SK-N-SH (cell line): ENCODE measurements at regions not wholly inside any gene's neighbourhood (a gene's known extent, or its start where the extent isn't known, plus 50 kb on each side); places are given as distances from the start of the nearest gene placed in this dataset.

Experiments used
- CTCF ChIA-PET: fragments of 300-600, 350-600 bp; formaldehyde crosslinking; extraction: SDS; loops from one replicate; lab custom pipeline; 2021; lab: Yijun Ruan, JAX
- POLR2A ChIA-PET: fragments of 350-600 bp; sonication (Branson Sonifier 250); formaldehyde crosslinking; extraction: SDS; loops from one replicate; lab custom pipeline; 2020; ENCODE audit warnings: antibody characterized with exemption, inconsistent platforms; lab: Yijun Ruan, JAX
- DNase-seq: peaks from one replicate; pipeline ENCODE4 v3.0.0; 2012
- H2AFZ ChIP-seq: fragments of 200-600 bp; sonication (generic); 2 replicates; pipeline ENCODE4 v1.8.1; 2016; ENCODE audit warnings: antibody characterized with exemption, mild to moderate bottlenecking, low read depth
- H3F3A ChIP-seq: fragments of 200-600 bp; sonication (generic); replicated peaks from 2 replicates; pipeline ENCODE3; 2016; ENCODE audit warnings: antibody characterized with exemption, mild to moderate bottlenecking; ENCODE audit not compliant: insufficient read depth
- H3K27ac ChIP-seq, 2 experiments: fragments of 200-500 bp in 1 of 2; fragments of 200-600 bp in 1 of 2; sonication (Bioruptor generic) in 1 of 2; sonication (generic), shearing (Covaris generic) in 1 of 2; 2 replicates each; pipeline versions ENCODE4 v1.5.1 to v1.6.1; 2014 to 2016; ENCODE audit warnings: low read depth in 2 of 2, inconsistent platforms in 1 of 2, low read length in 1 of 2, mild to moderate bottlenecking in 1 of 2, mixed read lengths in 1 of 2
- H3K27me3 ChIP-seq: fragments of 200-600 bp; sonication (generic), shearing (Covaris generic); 2 replicates; pipeline ENCODE4 v1.6.1; 2016; ENCODE audit warnings: mixed run types; ENCODE audit not compliant: insufficient read depth
- H3K36me3 ChIP-seq, 2 experiments: fragments of 200-500 bp in 1 of 2; fragments of 200-600 bp in 1 of 2; sonication (Bioruptor generic) in 1 of 2; sonication (generic) in 1 of 2; replicated peaks in 1 of 2; 2 replicates each; pipeline versions ENCODE3 to v1.5.1; 2014 to 2016; ENCODE audit warnings: low read length in 1 of 2, mild to moderate bottlenecking in 1 of 2; ENCODE audit not compliant: insufficient read depth in 2 of 2, control insufficient read depth in 1 of 2
- H3K4me1 ChIP-seq, 2 experiments: fragments of 200-500 bp in 1 of 2; fragments of 200-600 bp in 1 of 2; sonication (Bioruptor generic) in 1 of 2; sonication (generic), shearing (Covaris generic) in 1 of 2; 2 replicates each; pipeline versions ENCODE4 v1.5.1 to v1.6.1; 2014 to 2016; ENCODE audit warnings: low read depth in 1 of 2, low read length in 1 of 2, mixed run types in 1 of 2; ENCODE audit not compliant: insufficient read depth in 2 of 2, control insufficient read depth in 1 of 2
- H3K4me2 ChIP-seq: fragments of 200-600 bp; sonication (generic), shearing (Covaris generic); 2 replicates; pipeline ENCODE4 v1.6.1; 2017; ENCODE audit warnings: mixed run types
- H3K4me3 ChIP-seq, 2 experiments: fragments of 200-500 bp in 1 of 2; fragments of 200-600 bp in 1 of 2; sonication (Bioruptor generic) in 1 of 2; sonication (generic), shearing (Covaris generic) in 1 of 2; 2 replicates each; pipeline versions ENCODE4 v1.5.1 to v1.8.1; 2014 to 2016; ENCODE audit warnings: low read depth in 2 of 2, inconsistent platforms in 1 of 2, low read length in 1 of 2, mild to moderate bottlenecking in 1 of 2, mixed read lengths in 1 of 2, moderate library complexity in 1 of 2
- H3K79me2 ChIP-seq: fragments of 200-600 bp; sonication (generic); 2 replicates; pipeline ENCODE4 v1.8.1; 2017; ENCODE audit warnings: mild to moderate bottlenecking; ENCODE audit not compliant: insufficient read depth
- H3K9ac ChIP-seq: fragments of 200-600 bp; sonication (generic); 2 replicates; pipeline ENCODE4 v1.6.1; 2017; ENCODE audit warnings: mixed run types
- H3K9me2 ChIP-seq: fragments of 200-600 bp; sonication (generic); 2 replicates; pipeline ENCODE4 v1.6.1; 2017; ENCODE audit warnings: mixed run types
- H3K9me3 ChIP-seq: fragments of 200-600 bp; sonication (generic); 2 replicates; pipeline ENCODE4 v1.6.1; 2017; ENCODE audit warnings: mixed run types, mild to moderate bottlenecking, moderate library complexity
- H4K20me1 ChIP-seq: fragments of 200-600 bp; sonication (generic); 2 replicates; pipeline ENCODE4 v1.6.1; 2017; ENCODE audit warnings: mild to moderate bottlenecking, mixed run types; ENCODE audit not compliant: insufficient read depth
- CHD2 ChIP-seq: fragments of 150-350 bp; IDR thresholded peaks from 2 replicates; pipeline ENCODE4 v1.6.1; 2018; ENCODE audit warnings: low read length; ENCODE audit not compliant: partially characterized antibody
- CTCF ChIP-seq: fragments of 200-600 bp; sonication (generic); IDR thresholded peaks from 2 replicates; pipeline ENCODE4 v1.6.1; 2017; ENCODE audit warnings: antibody characterized with exemption, mild to moderate bottlenecking, moderate library complexity
- EP300 ChIP-seq, 2 experiments: IDR thresholded peaks; 2 replicates each; pipeline versions ENCODE4 v1.4.0 to v1.6.1; 2012; ENCODE audit warnings: borderline replicate concordance in 1 of 2, low read depth in 1 of 2, low read length in 1 of 2
- EZH2phosphoT487 ChIP-seq: fragments of 200-600 bp; sonication (generic); IDR thresholded peaks from 2 replicates; pipeline ENCODE4 v1.6.1; 2017; ENCODE audit warnings: low read depth, mixed run types, mild to moderate bottlenecking, antibody characterized with exemption, moderate library complexity, borderline replicate concordance
- FOSL2 ChIP-seq: IDR thresholded peaks from 2 replicates; pipeline ENCODE4 v1.4.0; 2012; ENCODE audit warnings: low read depth, mild to moderate bottlenecking, moderate library complexity, borderline replicate concordance
- FOXJ3 ChIP-seq: sonication (generic); formaldehyde crosslinking; IDR thresholded peaks from 2 replicates; pipeline ENCODE4 v1.5.1; 2020; ENCODE audit warnings: mild to moderate bottlenecking, missing genetic modification reagents
- FOXM1 ChIP-seq: IDR thresholded peaks from 2 replicates; pipeline ENCODE4 v1.4.0; 2012; ENCODE audit warnings: low read depth, mild to moderate bottlenecking
- GABPA ChIP-seq: IDR thresholded peaks from 2 replicates; pipeline ENCODE4 v1.4.0; 2012; ENCODE audit warnings: low read depth, mild to moderate bottlenecking
- IRF3 ChIP-seq: fragments of 150-350 bp; IDR thresholded peaks from 2 replicates; pipeline ENCODE4 v1.6.1; 2016; ENCODE audit warnings: mild to moderate bottlenecking, low read depth, low read length
- JUND ChIP-seq: IDR thresholded peaks from 2 replicates; pipeline ENCODE4 v1.4.0; 2012
- MEF2A ChIP-seq: IDR thresholded peaks from 2 replicates; pipeline ENCODE4 v1.4.0; 2012; ENCODE audit warnings: low read depth, borderline replicate concordance
- MXI1 ChIP-seq: IDR thresholded peaks from 2 replicates; pipeline ENCODE4 v1.6.1; 2012; ENCODE audit warnings: mild to moderate bottlenecking, low read depth, low read length, improper control_type of control experiment
- NFIC ChIP-seq: IDR thresholded peaks from 2 replicates; pipeline ENCODE4 v1.4.0; 2012; ENCODE audit warnings: borderline replicate concordance
- NRF1 ChIP-seq: IDR thresholded peaks from 2 replicates; pipeline ENCODE4 v1.6.1; 2012; ENCODE audit warnings: low read depth, mild to moderate bottlenecking, low read length
- PBX3 ChIP-seq: IDR thresholded peaks from 2 replicates; pipeline ENCODE4; 2012
- POLR2AphosphoS5 ChIP-seq: IDR thresholded peaks from 2 replicates; pipeline ENCODE4 v1.6.1; 2012; ENCODE audit warnings: low read depth, low read length
- RFX5 ChIP-seq: IDR thresholded peaks from 2 replicates; pipeline ENCODE4 v1.6.1; 2012; ENCODE audit warnings: mild to moderate bottlenecking, improper control_type of control experiment, low read length
- RXRA ChIP-seq: IDR thresholded peaks from 2 replicates; pipeline ENCODE4 v1.4.0; 2012; ENCODE audit warnings: low read depth, mild to moderate bottlenecking, borderline replicate concordance
- SIN3A ChIP-seq: IDR thresholded peaks from 2 replicates; pipeline ENCODE4 v1.6.1; 2012; ENCODE audit warnings: low read depth, mild to moderate bottlenecking, low read length, moderate library complexity, borderline replicate concordance
- SMC3 ChIP-seq: IDR thresholded peaks from 2 replicates; pipeline ENCODE4 v1.6.1; 2012; ENCODE audit warnings: low read depth, low read length, improper control_type of control experiment
- TAF1 ChIP-seq: IDR thresholded peaks from 2 replicates; pipeline ENCODE4 v1.6.1; 2012; ENCODE audit warnings: low read depth, mild to moderate bottlenecking, low read length, moderate library complexity, borderline replicate concordance
- whole genome bisulfite sequencing: methylation state at CpG from one replicate; pipeline ENCODE4 v1.1.6; 2017; ENCODE audit warnings: low lambda C conversion rate; 5-methylcytosine and 5-hydroxymethylcytosine counted together

- Histone ChIP-seq H3K9me2 (no peaks in the 10 kb centered on the region), H3K4me3 (no peak overlapping the region), H3K9ac (no peak overlapping the region), H3K36me3 (no peaks in the 10 kb centered on the region), H4K20me1 (no peaks in the 10 kb centered on the region), H3F3A (no peaks in the 10 kb centered on the region), H3K4me1 (peaks cover 0 to 10% of the 10 kb centered on the region in 2 experiments; a peak in 2 of 4 replicates), H3K4me2 (no peak overlapping the region), H3K27me3 (0 out of 2 replicates have a peak, but pooled peaks cover 5% of the 10 kb centered on the region), H3K9me3 (no peaks in the 10 kb centered on the region), H2AFZ (no peak overlapping the region), H3K79me2 (no peaks in the 10 kb centered on the region), H3K27ac (no peak overlapping the region)
- POLR2A ChIA-PET: no interaction called here
- CTCF ChIA-PET: interaction anchor here (1.1 kb wide), 1 partner anchor 350 kb away, joined by 4 read pairs; no protein-coding TSS in a partner anchor
- no peak for DNase-seq
- TF ChIP-seq NFIC (no peak), MXI1 (no peak), POLR2AphosphoS5 (no peak), FOSL2 (no peak), EP300 (IDR thresholded peaks at IDR 0.05; ENCODE audit: borderline replicate concordance in 1 of 2, low read depth in 1 of 2, low read length in 1 of 2) (no peak), PBX3 (no peak), MEF2A (no peak), SMC3 (no peak), IRF3 (no peak), GABPA (no peak), FOXJ3 (no peak)
- WGBS: 21% methylated on average over 1 of the region's 1 CpG
These were observed 51.6 kb upstream of the CTNNBL1 start for GRCh38 chr20:37642246-37642645.

- H3K27me3 ChIP-seq: 0 out of 2 replicates have a peak, but pooled peaks cover 5% of the 10 kb centered on the region
- no peaks in the 10 kb centered on the region for H4K20me1 ChIP-seq
- H3K36me3 ChIP-seq: no peaks in the 10 kb centered on the region
- peaks cover 0 to 10% of the 10 kb centered on the region in 2 experiments; a peak in 2 of 4 replicates for H3K4me1 ChIP-seq
- no peak overlapping the region for H3K9ac ChIP-seq
- H2AFZ ChIP-seq: no peak overlapping the region
- peak; percentile 63 for DNase-seq
- WGBS: 27% methylated on average over 13 of the region's 13 CpGs
- H3K79me2 ChIP-seq: no peaks in the 10 kb centered on the region
- POLR2A ChIA-PET: interaction anchor here (0.6 to 0.8 kb wide), 2 partner anchors 10 to 11 kb away, joined by 3 to 8 read pairs; no protein-coding TSS in a partner anchor
- H3K4me3 ChIP-seq: no peak overlapping the region
- no peaks in the 10 kb centered on the region for H3K9me3 ChIP-seq
- no peaks in the 10 kb centered on the region for H3K9me2 ChIP-seq
- no peak overlapping the region for H3K4me2 ChIP-seq
- no peaks in the 10 kb centered on the region for H3F3A ChIP-seq
- H3K27ac ChIP-seq: peak overlapping the region in 1 of 2 experiments; percentile 62; a peak in 1 of 4 replicates
- CTCF ChIA-PET: interaction anchor here (0.9 to 4.4 kb wide), 10 partner anchors 7 to 768 kb away, joined by 3 to 15 read pairs (median 4); no protein-coding TSS in a partner anchor
- TF ChIP-seq EZH2phosphoT487 (no peak), CTCF (no peak), JUND (no peak), CHD2 (no peak), RFX5 (no peak), MXI1 (0 out of 2 replicates have a peak, but pooled peaks have one; percentile 37), TAF1 (no peak), NRF1 (no peak), SIN3A (no peak), FOXM1 (no peak), SMC3 (no peak; the same call in 1 of the 2 replicates), NFIC (peak; percentile 39; the same call in 1 of the 2 replicates), IRF3 (no peak), RXRA (no peak)
These were observed 52.9 kb upstream of the CTNNBL1 start for GRCh38 chr20:37640600-37641561.
